ENCODE measurements at regions not wholly inside any gene's neighbourhood (a gene's known extent, or its start where the extent isn't known, plus 50 kb on each side); places are given as distances from the start of the nearest gene placed in this dataset.

DNA sequence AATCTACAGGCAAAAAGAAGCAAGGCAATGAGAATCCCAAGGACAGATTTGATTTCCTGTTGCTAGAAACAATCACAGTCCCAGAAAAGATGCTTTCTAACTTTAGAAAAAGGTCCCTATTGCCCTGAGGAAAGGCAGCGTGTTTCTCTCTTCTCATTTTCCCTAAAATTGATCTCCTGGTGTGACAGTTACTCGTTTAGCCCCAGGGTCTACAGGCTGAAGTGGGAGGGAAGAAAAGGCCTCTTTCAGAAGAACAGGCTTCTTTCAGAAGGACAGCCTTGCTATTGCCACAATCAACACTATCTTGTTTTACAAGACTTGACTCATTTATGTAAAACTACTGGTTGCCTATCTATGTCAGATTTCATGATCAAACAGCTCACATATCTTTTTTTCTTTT lies 121.8 kb upstream of the OR4E1 start:
- Histone ChIP-seq H3K9me3 (ENCODE audit: control insufficient read depth, insufficient read depth, low read length) (no peaks in the 10 kb centered on the region), H3K14ac (replicated peaks; ENCODE audit: low read depth, low read length) (no peak overlapping the region), H4K5ac (ENCODE audit: low read depth, low read length) (no peak overlapping the region), H3K27me3 (ENCODE audit: control insufficient read depth, insufficient read depth, low read length) (no peaks in the 10 kb centered on the region), H2BK5ac (ENCODE audit: low read depth, low read length, poor library complexity, severe bottlenecking) (no peak overlapping the region), H3K79me1 (ENCODE audit: low read depth in 1 of 2, low read length in 2 of 2) (no peaks in the 10 kb centered on the region), H3K4me3 (ENCODE audit: insufficient read depth, low read depth, low read length) (no peak overlapping the region), H3K56ac (ENCODE audit: extremely low read depth, insufficient read depth, low read length) (no peak overlapping the region), H3K23ac (ENCODE audit: low read depth, low read length) (no peak overlapping the region), H3K27ac (ENCODE audit: insufficient read depth, low read length) (no peak overlapping the region), H4K91ac (ENCODE audit: insufficient read depth, low read depth, low read length) (no peak overlapping the region), H2BK20ac (ENCODE audit: low read depth, low read length) (no peak overlapping the region), H3K4ac (ENCODE audit: low read depth, low read length) (no peak overlapping the region), H2BK120ac (ENCODE audit: low read depth, low read length) (no peak overlapping the region), H4K20me1 (ENCODE audit: insufficient read depth, low read length) (no peaks in the 10 kb centered on the region), H2BK15ac (ENCODE audit: low read depth, low read length) (no peak overlapping the region), H2AFZ (replicated peaks; ENCODE audit: low read length, poor library complexity) (no peak overlapping the region), H3K4me1 (ENCODE audit: control insufficient read depth, insufficient read depth, low read length) (no peaks in the 10 kb centered on the region), H3K9ac (ENCODE audit: low read depth, low read length) (no peak overlapping the region), H2AK5ac (ENCODE audit: low read depth, low read length) (no peak overlapping the region), H3K36me3 (ENCODE audit: control insufficient read depth, insufficient read depth, low read length) (no peaks in the 10 kb centered on the region), H3K9me1 (ENCODE audit: insufficient read depth, low read length) (no peaks in the 10 kb centered on the region), H3K18ac (ENCODE audit: low read depth, low read length) (no peak overlapping the region), H4K8ac (ENCODE audit: low read depth in 2 of 2, low read length in 2 of 2) (no peak overlapping the region), H3K4me2 (ENCODE audit: low read depth, low read length) (no peak overlapping the region), H2AK9ac (replicated peaks; ENCODE audit: low read depth, low read length, poor library complexity) (no peak overlapping the region)
- DNase-seq = no peak
- no TSS peak for BruUV-seq (replicated peaks)
- intact Hi-C loops (cut with micrococcal nuclease) = no loop called here
- TF ChIP-seq FOS (IDR thresholded peaks at IDR 0.05; ENCODE audit: low read depth, low read length) (no peak), USF2 (IDR thresholded peaks at IDR 0.05; ENCODE audit: low read depth, low read length) (no peak), RAD21 (IDR thresholded peaks at IDR 0.05; ENCODE audit: low read length) (no peak), CEBPB (IDR thresholded peaks at IDR 0.05; ENCODE audit: low read depth, low read length) (no peak), RFX5 (IDR thresholded peaks at IDR 0.05; ENCODE audit: low read depth, low read length) (no peak), SMC3 (IDR thresholded peaks at IDR 0.05; ENCODE audit: low read depth, low read length) (no peak), RCOR1 (IDR thresholded peaks at IDR 0.05; ENCODE audit: insufficient replicate concordance, low read length) (no peak), NFE2L2 (IDR thresholded peaks at IDR 0.05; ENCODE audit: low read depth, low read length) (no peak), MXI1 (IDR thresholded peaks at IDR 0.05; ENCODE audit: borderline replicate concordance, low read depth, low read length) (no peak), BHLHE40 (IDR thresholded peaks at IDR 0.05; ENCODE audit: low read depth, low read length) (no peak), CTCF (conservative IDR thresholded peaks at IDR 0.05; ENCODE audit: low read depth, low read length) (no peak), MAZ (IDR thresholded peaks at IDR 0.05; ENCODE audit: borderline replicate concordance, low read depth, low read length) (no peak), POLR2A (IDR thresholded peaks at IDR 0.05; ENCODE audit: low read depth, low read length) (no peak), CHD1 (IDR thresholded peaks at IDR 0.05; ENCODE audit: low read depth, low read length) (no peak), ELK1 (IDR thresholded peaks at IDR 0.05; ENCODE audit: borderline replicate concordance, low read depth, low read length) (no peak), MAFK (IDR thresholded peaks at IDR 0.05; ENCODE audit: low read depth, low read length) (no peak)
- WGBS, 2 experiments (ENCODE audit: extremely low coverage in 2 of 2, insufficient read length in 1 of 2) = no CpG with 5 or more reads among the region's 2 CpGs
- ATAC-seq (ENCODE audit: low read depth) = no peak
- in situ Hi-C loops (cut with MboI; ENCODE audit: low sequenced_read_pairs) = no loop called here
- dilution Hi-C loops (cut with HindIII; ENCODE audit: low sequenced_read_pairs, unreplicated experiment) = no loop called here
- ChIA-PET POLR2A (ENCODE audit: unreplicated experiment) (no interaction called here), CTCF (no interaction called here)

Measured in IMR-90 (cell line).